Mammary epithelial cell (primary cell): ENCODE measurements at regions not wholly inside any gene's neighbourhood (a gene's known extent, or its start where the extent isn't known, plus 50 kb on each side); places are given as distances from the start of the nearest gene placed in this dataset.

ENCODE experiments used
- CTCF ChIP-seq, 2 donors: IDR thresholded peaks in 1 of 2; conservative IDR thresholded peaks in 1 of 2; 2 replicates each; pipeline ENCODE4 v1.5.1; 2011 to 2012; ENCODE audit warnings: inconsistent platforms in 2 of 2, low read length in 2 of 2, mild to moderate bottlenecking in 2 of 2, control low read depth in 1 of 2, low read depth in 1 of 2; ENCODE audit not compliant: insufficient read depth in 1 of 2; ENCODE audit errors: extremely low read depth in 1 of 2
- EZH2 ChIP-seq: IDR thresholded peaks from 2 replicates; pipeline ENCODE4 v1.6.1; 2012; ENCODE audit warnings: low read length, inconsistent platforms, borderline replicate concordance

GRCh38 chr21:35244514-35244913, 195.4 kb upstream of the RUNX1 start:
- TF ChIP-seq CTCF (conservative IDR thresholded peaks at IDR 0.05 in 1 of 2, IDR thresholded peaks at IDR 0.05 in 1 of 2; ENCODE audit: extremely low read depth in 1 of 2, insufficient read depth in 1 of 2, low read depth in 1 of 2, low read length in 2 of 2), result no peak
- TF ChIP-seq EZH2, result no peak
